MV-4-11 (cell line): ENCODE measurements at regions not wholly inside any gene's neighbourhood (a gene's known extent, or its start where the extent isn't known, plus 50 kb on each side); places are given as distances from the start of the nearest gene placed in this dataset.

Experiments used
- DNase-seq: peaks from one replicate; lab custom pipeline; 2025; lab: John Stamatoyannopoulos, UW

DNA sequence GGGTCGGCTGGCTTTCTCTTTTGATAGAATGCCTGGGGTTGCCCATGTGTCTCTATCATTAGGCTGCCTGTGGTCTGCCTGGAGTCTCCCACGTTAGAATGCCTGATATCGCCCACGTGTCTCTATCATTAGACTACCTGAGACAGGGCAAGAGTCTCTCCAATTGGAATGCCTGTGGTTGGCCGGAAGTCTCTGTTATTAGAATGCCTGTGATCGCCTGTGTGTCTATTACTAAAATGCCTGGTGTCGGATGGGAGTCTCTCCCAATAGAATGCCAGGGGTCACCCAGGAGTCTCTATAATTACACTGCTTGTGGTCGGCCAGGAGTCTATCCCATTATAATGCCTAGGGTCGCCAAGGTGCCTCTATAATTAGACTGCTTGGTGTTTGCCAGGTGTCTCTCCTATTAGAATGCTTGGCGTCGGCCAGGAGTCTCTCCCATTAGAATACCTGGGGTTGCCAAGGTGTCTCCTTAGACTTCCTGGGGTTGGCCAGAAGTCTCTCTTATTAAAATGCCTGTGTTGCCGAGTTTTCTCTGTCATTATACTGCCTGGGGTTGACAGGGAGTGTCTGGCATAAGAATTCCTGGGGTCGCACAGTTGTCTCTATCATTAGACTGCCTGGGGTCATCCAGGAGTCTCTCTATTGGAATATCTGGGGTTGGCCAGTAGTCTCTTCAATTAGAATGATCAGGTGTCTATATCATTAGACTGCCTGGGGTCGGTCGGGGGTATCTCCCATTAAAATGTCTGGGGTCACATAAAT, 2272.8 kb downstream of the TP53TG3F start:
- no peak for DNase-seq

DNA sequence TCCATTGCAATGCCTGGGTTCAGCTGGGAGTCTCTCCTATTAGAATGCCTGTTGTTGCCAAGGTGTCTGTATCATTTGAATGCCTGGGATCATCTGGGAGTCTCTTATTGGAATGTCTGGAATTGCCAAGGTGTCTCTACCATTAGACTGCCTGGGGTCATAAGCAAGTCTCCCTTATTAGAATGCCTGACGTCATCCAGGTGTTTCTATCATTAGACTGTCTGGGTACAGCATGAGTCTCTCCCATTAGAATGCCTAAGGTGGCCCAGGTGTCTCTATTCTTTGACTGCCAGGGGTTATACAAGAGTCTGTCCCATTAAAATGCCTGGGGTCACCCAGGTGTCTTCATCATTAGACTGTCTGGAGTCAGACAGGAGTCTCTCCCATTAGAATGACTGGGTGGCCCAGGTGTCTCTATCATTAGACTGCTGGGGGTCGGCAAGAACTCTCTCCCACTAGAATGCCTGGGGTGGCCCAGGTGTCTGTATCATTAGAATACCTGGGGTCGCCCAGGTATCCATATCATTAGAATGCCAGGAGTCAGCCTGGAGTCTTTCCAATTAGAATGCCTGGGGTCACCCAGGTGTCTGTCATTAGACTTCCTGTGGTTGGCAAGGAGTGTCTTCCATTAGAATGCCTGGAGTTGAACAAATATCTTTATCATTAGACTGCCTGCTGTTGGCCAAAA, 2274.0 kb downstream of the TP53TG3F start:
- no peak for DNase-seq

DNA sequence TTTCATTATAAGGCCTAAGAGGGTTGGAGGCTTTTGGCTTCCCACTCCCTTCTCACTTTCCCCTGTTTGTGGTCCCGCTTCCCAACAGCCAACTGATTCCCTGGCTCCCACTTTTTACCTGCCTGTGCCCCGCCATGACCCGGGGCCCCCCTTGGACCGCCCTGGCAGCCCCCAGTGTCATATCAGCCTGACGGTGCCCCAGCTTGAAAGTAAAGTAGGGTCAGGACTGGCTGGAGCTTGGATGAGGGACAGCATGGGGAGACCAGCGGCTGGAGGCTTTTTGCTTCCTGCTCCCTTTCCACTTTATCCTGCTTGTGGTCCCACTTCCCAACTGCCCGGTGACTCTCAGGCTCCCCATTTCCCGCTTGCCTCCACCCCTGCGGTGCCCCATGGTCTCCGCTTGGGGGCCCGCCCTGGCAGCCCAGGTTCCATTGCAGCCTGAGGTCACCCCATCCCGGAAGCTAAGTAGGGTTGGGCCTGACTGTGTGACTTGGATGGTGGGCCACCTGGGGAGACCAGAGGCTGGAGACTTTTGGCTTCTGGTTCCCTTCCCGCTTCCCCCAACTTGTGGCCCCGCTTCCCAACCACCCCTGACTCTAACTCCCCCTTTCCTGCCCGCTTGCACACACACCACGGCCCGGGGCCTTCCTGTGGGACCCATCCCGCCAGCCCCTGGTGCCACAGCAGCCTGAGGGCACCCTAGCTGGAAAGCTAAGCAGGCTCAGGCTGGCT, 2274.7 kb downstream of the TP53TG3F start:
- DNase-seq: no peak

DNA sequence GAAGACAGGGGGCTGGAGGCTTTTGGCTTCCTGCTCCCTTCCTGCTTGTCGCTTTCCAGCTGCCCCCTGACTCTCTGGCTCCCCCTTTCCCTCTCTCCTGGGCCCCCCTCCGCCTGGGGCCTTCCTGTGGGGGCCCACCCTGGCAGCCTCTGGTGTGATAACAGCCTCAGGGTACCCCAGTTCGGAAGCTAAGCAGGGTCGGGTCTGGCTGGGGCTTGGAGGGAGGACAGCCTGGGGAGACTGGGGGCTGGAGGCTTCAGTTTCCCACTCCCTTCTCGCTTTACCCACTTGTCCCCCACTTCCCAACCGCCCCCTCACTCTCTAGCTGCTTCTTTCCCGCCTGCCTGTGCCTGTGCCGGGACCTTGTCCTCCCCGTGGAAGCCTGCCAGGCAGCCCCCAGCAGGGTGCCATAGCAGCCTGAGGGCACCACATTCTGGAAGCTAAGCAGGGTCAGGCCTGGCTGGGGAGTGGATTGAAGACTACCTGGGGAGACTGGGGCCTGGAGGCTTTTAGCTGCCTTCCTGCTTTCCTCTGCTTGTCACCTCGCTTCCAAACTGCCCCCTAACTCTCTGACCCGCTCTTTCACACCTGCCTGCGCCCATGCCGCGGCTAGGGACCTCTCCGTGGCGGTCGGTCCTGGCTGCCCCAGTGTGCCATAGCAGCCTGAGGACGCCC, 2275.5 kb downstream of the TP53TG3F start:
- no peak for DNase-seq

DNA sequence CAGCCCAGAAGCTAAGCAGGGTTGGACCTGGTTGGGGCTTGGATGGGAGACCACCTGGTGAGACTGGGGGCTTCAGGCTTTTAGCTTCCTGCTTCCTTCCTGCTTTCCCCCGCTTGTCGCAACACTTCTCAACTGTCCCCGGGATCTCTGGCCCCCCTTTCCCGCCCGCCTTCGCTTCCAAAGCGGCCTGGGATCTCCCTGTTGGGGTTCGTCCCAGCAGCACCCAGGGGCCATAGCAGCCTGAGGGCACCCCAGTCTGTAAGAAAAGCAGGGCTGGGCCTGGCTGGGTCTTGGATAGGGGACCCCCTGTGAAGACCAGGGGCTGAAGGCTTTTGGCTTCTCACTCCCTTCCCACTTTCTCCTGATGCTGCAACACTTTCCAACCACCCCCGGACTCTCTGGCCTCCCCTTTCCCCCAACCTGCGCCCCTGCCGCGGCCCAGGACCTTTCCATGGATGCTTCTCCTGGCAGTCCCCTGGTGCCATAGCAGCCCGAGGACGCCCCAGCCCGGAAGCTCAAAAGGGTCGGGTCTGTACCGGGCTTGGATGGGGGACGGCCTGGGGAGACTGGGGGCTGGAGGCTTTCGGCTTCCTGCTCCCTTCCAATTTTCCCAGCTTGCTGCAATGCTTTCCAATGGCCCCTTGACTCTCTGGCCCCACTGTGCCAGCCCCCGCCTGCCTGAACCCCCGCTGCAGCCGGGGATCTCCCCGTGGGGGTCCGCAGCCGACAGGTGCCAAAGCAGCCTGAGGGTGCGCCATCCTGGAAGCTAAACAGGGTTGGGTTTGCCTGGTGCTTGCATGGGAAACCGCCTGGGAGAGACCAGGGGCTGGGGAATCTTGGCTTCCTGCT, 2276.2 kb downstream of the TP53TG3F start:
- DNase-seq: no peak

DNA sequence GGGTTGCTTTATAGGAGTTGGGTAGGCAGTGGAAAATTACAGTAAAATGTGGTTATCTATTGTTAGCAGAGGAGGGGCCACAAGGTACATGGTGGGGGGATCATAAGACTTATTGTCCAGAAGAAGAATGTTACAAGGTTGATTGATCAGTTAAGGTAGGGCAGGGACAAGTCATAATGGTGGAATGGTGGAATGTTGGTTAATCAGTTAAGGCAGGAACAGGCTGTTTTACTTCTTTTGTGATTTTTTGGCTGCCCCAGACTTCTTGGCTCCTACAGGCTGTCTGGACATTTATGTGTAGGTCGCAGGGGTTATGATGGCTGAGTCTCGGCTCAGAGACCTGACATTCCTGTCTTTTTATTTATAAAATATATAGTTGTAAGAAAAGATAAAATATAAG, 2277.1 kb downstream of the TP53TG3F start:
- DNase-seq: no peak

DNA sequence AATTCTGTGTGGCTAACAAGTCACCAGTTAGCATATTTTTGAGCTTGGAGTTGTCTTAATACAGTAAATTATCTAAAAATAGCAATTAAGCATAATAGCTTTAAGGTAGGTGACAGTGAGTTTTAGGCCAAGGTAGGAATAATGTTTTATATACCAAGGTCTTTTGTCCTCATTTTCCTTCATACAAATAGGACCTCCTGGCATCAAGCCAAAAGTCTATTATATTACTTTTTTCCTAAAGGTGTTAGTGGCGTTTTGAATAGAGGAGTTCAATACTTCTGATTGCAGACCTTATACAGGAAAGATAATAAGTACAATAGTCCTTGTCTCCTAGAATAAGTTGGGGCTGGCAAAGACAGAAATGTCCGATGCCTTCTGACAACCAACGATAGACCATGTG, 2277.7 kb downstream of the TP53TG3F start:
- no peak for DNase-seq

DNA sequence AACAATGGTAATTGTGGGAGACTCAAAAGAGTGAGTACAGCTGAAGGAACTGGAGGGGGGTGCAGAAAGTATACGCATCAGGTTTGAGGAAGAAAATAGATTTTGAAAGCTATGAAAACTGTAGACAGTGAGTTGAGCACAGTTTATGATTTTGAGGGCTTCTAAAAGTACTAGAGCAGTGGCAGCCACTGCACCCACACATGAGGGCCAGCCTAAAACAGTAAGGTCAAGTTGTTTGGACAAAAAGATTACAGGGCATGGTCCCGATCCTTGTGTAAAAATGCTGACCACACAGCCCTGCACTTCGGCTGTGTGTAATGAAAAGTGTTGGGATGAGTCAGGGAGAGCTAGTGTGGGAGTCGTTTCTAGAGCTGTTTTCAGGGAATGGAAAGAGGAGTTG, 2282.1 kb downstream of the TP53TG3F start:
- no peak for DNase-seq

DNA sequence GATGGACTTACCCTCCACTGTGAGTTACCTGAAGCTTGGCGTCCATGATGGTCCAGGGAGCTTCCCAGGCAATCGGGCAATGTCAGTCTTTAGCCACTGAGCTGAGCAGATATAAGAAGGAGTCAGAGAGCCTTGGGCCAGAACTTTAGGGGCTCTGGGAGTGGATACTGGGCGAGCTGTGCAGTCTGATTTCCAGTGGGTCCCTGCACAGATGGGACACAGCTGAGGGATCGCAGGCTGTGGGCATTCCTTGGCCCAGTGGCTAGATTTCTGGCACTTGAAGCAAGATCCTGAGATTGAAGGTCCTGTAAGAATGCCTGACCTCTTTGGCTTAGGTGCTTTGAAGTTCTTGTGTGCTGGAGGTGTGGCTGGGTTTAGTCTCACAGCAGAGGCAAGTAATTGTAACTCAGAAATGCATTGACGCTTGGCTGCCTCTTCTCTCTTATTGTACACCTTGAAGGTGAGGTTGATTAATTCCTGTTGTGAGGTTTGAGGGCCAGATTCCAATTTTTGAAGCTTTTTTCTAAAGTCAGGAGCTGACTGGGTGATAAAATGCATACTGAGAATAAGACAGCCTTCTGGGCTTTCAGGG, 2283.8 kb downstream of the TP53TG3F start:
- DNase-seq: no peak

DNA sequence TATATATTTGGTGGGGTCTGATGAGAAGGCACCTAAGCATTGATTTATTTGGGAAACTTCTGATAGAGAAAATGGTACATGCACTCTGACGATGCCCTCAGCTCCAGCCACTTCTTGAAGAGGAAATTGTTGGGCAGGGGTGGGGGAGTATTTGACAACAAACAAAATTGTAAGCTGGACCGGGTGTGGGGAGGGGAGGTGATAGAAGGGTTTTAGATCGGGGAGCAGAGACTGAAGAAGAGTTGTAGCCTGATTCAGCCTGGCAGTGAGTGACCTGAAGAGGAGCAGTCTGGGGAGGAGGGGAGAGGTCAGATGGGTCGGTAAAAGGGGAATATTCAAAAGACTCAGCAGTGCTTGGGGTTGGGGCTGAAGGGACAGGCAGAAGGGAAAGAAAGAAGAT, 2284.7 kb downstream of the TP53TG3F start:
- no peak for DNase-seq

DNA sequence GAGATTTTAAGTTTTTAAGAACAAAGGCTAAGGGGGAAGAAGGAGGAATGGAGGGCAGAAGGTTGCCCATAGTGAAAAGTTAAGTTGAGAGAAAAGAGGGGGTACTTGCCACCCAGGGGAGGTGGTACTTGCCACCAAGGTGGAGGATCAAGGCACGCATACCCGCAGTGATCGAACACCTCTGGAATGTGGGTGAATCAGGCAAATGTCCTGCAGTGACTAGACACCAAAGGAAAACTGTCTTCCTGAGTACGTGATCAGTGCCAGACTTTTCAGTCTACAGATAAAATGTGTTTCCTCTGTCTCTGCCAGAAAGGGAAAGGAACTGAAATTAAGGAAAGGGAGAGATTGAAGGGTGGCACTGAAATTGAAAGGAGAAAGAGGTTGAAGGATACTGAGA, 2285.3 kb downstream of the TP53TG3F start:
- DNase-seq: no peak

DNA sequence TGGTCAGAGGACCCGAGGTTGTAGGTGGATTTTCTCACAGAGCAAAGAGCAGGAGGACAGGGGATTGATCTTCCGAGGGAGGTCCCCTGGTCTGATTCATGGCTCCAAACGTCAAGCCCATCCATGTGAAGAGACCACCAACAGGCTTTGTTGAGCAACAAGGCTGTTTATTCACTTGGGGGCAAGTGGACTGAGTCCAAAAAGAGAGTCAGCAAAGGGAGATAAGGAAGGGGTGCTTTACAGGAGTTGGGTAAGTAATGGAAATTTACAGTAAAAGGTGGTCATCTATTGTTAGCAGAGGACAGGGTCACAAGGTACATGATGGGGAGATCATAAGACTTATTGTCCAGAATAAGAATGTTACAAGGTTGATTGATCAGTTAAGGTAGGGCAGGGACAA, 2285.8 kb downstream of the TP53TG3F start:
- no peak for DNase-seq

DNA sequence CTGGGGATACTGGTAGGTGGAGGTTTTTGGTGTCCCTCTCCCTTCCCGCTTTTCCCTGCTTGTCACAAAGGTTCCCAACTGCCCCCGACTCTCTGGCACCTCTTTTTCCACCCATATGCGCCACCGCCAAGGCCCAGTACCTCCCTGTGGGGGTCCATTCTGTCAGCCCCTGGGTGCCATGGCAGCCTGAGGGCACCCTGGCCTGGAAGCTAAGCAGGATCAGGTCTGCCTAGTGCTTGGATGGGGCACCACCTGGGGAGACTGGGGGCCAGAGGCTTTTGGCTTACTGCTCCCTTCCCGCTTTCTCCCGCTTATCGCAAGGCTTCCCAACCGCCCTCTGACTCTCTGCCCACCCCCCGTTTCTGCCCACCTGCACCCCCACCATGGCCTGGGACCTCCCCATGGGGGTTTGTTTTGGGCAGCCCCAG, 2286.4 kb downstream of the TP53TG3F start:
- no peak for DNase-seq

DNA sequence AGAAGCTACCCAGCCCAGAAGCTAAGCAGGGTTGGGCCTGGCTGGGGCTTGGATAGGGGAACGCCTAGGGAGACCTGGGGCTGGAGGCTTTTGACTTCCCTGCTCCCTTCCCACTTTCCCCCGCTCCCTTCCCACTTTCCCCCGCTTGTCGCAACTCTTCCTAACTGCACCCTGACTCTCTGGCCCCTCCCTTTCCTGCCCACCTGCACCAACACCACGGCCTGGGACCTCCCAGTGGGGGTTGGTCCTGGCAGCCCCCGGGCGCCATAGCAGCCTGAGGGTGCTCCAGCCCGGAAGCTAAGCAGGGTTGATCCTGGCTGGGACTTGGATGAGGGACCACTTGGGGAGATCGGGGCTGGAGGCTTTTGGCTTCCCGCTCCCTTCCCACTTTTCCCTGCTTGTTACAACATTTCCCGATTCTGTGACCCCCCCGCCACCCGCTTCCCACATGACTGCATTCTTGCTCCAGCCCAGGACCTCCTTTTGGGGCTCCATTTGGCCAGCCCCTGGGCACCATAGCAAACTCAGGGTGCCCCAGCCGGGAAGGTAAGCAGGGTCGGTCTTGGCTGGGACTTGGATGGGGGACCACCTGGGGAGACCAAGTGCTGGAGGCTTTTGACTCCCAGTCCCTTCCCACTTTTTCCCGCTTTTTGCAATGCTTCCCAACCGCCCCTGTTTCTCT, 2287.0 kb downstream of the TP53TG3F start:
- no peak for DNase-seq

DNA sequence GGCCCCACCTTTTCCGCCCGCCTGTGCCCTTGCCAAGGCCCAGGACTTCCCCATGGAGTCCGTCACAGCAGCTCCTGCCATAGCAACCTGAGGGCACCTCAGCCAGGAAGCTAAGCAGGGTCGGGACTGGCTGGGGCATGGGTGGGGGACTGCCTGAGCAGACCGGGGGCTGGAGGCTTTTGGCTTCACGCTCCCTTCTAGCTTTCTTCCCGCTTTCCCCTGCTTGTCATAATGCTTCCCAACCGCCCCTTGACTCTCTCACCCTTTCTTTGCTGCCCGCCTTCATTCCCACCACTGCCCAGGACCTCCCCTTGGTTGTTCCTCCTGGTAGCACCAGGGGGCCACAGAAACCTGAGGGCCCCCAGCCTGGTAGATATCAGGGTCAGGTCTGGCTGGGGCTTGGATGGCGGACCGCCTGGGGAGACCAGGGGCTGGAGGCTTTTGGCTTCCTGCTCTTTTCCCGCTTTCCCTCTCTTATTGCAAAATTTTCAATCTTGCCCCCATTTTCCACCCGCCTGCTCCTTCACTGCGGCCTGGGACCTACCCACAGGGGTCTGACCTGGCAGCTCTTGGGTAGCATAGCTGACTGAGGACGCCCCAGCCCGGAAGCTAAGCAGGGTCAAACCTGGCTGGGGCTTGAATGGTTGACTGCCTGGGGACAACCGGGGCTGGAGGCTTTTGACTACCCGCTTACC, 2287.7 kb downstream of the TP53TG3F start:
- no peak for DNase-seq

DNA sequence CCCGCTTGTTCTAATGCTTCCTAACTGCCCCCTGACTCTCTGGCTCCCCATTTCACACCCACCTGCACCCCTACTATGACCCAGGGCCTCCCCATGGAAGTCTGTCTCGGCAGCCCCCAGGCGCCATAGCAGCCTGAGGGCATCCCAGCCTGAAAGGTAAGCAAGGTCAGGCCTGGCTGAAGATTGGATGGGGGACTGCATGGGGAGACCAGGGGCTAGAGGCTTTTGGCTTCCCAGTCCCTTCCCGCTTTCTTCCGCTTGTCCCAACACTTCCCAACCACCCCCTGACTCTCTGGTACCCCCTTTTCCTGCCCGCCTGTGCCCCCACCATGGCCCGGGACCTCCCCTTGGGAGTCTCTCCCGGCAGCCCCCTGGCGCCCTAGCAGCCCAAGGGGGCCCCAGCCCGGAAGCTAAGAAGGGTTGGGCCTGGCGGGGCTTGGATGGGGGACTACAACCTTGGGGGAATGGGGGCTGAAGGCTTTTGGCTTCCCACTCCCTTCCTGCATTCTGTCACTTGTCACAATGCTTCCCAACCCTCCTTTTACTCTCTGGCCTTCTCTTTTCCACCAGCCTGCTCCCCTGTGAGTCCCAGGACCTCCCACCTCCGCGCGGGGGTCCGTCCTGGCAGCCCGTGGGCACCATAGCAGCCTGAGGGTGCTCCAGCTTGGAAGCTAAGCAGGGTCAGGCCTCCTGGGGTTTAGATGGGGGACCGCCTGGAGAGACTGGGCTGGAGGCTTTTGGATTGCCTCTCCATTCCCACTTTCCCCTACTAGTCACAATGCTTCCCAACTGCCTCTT, 2288.4 kb downstream of the TP53TG3F start:
- DNase-seq: no peak

DNA sequence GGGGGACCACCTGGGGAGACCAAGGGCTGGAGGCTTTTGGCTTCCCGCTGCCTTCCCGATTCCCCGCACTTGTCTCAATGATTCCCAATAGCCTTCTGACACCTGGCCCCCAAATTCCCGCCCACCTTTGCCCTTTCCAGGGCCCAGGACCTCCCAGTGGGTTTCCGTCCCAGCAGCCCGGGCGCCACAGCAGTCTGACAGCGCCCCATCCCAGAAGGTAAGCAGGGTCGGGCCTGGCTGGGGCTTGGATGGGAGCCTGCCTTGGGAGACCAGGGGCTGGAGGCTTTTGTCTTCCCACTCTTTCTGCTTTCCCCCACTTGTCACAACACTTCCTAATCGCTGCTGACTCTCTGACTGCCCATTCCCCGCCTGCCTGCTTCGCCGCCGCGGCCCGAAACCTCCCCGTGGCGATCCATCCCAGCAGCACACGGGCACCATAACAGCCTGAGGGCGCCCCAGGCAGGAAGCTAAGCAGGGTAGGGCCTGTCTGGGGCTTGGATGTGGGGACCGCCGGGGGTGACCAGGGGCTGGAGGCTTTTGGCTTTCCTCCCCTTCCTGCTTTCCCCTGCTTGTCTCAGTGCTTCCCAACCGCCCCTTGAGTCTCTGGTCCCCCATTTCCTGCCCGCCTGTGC, 2289.3 kb downstream of the TP53TG3F start:
- DNase-seq: no peak
